ENCODE measurements at regions not wholly inside any gene's neighbourhood (a gene's known extent, or its start where the extent isn't known, plus 50 kb on each side); places are given as distances from the start of the nearest gene placed in this dataset.

DNA sequence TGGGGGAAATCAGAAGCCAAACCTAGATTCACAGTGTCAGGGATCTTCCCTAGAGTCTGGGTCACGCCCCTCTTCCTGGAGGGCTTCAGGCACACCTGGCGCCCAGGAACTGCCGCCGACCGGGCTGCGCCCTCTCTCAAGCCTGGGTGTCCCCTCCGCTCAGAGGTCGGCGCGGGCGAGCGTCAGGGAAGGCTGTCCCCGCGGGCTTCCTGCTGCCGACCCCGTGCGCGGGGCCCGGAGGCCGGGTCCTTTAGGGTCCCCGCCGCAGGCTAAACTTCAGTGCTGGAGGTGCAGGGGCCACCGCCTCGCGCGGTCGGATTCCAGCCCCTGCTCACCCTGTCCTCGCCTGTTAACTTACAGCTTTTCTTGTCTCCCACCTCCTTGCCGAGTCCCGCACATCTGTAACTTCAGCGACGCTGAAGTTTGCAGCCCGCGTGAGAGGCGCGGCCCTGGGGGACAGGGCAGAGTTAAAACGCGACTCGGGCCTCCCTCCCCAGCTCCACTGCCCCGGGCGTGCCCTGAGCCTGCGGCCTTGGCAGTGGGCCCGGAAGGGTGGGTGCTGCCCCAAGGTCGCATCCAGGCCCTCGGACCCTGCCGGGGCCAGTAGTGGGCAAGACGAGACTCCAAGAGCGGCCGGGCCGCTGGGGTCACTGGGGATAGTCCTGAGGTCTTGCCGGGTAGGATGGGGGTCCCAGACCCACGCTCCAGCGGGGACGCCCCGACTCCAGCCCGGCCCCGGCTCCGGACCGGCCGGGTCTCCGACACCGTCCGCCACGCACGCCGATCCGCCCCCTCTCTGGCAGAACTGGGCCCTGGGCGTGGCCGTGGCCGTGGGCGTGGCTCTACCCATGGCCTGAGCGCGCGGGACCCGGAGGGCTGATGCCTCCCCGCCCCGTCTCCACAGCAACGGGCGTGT is 95.6 kb upstream of the ZNF98 start:
- TF ChIP-seq POLR2AphosphoS5 (IDR thresholded peaks at IDR 0.05; ENCODE audit: low read depth) = no peak
- TF ChIP-seq, protein P1, sequence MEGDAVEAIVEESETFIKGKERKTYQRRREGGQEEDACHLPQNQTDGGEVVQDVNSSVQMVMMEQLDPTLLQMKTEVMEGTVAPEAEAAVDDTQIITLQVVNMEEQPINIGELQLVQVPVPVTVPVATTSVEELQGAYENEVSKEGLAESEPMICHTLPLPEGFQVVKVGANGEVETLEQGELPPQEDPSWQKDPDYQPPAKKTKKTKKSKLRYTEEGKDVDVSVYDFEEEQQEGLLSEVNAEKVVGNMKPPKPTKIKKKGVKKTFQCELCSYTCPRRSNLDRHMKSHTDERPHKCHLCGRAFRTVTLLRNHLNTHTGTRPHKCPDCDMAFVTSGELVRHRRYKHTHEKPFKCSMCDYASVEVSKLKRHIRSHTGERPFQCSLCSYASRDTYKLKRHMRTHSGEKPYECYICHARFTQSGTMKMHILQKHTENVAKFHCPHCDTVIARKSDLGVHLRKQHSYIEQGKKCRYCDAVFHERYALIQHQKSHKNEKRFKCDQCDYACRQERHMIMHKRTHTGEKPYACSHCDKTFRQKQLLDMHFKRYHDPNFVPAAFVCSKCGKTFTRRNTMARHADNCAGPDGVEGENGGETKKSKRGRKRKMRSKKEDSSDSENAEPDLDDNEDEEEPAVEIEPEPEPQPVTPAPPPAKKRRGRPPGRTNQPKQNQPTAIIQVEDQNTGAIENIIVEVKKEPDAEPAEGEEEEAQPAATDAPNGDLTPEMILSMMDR (IDR thresholded peaks at IDR 0.05; ENCODE audit: insufficient read depth, low read length) = no peak
- no peak for TF ChIP-seq GABPA (IDR thresholded peaks at IDR 0.05; ENCODE audit: low read depth)
- TF ChIP-seq, protein P2, sequence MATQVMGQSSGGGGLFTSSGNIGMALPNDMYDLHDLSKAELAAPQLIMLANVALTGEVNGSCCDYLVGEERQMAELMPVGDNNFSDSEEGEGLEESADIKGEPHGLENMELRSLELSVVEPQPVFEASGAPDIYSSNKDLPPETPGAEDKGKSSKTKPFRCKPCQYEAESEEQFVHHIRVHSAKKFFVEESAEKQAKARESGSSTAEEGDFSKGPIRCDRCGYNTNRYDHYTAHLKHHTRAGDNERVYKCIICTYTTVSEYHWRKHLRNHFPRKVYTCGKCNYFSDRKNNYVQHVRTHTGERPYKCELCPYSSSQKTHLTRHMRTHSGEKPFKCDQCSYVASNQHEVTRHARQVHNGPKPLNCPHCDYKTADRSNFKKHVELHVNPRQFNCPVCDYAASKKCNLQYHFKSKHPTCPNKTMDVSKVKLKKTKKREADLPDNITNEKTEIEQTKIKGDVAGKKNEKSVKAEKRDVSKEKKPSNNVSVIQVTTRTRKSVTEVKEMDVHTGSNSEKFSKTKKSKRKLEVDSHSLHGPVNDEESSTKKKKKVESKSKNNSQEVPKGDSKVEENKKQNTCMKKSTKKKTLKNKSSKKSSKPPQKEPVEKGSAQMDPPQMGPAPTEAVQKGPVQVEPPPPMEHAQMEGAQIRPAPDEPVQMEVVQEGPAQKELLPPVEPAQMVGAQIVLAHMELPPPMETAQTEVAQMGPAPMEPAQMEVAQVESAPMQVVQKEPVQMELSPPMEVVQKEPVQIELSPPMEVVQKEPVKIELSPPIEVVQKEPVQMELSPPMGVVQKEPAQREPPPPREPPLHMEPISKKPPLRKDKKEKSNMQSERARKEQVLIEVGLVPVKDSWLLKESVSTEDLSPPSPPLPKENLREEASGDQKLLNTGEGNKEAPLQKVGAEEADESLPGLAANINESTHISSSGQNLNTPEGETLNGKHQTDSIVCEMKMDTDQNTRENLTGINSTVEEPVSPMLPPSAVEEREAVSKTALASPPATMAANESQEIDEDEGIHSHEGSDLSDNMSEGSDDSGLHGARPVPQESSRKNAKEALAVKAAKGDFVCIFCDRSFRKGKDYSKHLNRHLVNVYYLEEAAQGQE (IDR thresholded peaks at IDR 0.05; ENCODE audit: insufficient replicate concordance, low read depth) = no peak
- no peak for TF ChIP-seq SPI1 (IDR thresholded peaks at IDR 0.05; ENCODE audit: borderline replicate concordance, low read depth)
- Histone ChIP-seq H3K27me3 (ENCODE audit: insufficient read depth, poor library complexity, severe bottlenecking) (no peaks in the 10 kb centered on the region), H3K27ac (replicated peaks) (no peak overlapping the region), H3K4me3 (replicated peaks; ENCODE audit: insufficient read depth, low read length) (no peak overlapping the region)
- DNase-seq (ENCODE audit: low read depth in 1 of 2, low spot score in 1 of 2) = no peak

DNA sequence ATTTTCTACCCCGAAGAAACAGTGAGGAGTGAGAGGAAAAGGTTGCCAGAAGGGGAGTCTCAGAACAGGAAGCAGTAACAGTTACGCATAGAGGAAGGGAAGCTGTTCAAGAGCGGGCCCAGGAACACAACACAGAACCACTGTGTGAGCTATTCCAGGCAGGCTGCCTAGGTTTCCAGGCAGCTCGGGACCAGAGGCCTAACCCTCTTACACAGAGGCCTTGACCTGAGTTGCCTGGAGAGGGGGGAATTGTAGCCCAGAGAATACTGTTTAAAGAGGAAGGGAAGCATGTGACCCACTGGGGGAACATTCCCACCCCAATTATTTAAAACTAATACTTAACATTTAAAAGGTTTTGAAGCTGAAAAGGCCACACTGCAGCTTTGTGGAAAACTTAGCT is 93.3 kb upstream of the ZNF98 start:
- Histone ChIP-seq H3K4me3 (replicated peaks; ENCODE audit: insufficient read depth, low read length) (no peak overlapping the region), H3K27ac (replicated peaks) (no peak overlapping the region), H3K27me3 (ENCODE audit: insufficient read depth, poor library complexity, severe bottlenecking) (no peaks in the 10 kb centered on the region)
- no peak for DNase-seq (ENCODE audit: low read depth in 1 of 2, low spot score in 1 of 2)
- TF ChIP-seq POLR2AphosphoS5 (IDR thresholded peaks at IDR 0.05; ENCODE audit: low read depth) (no peak), GABPA (IDR thresholded peaks at IDR 0.05; ENCODE audit: low read depth) (no peak), SPI1 (IDR thresholded peaks at IDR 0.05; ENCODE audit: borderline replicate concordance, low read depth) (no peak)
- TF ChIP-seq, protein P1 (IDR thresholded peaks at IDR 0.05; ENCODE audit: insufficient read depth, low read length) = no peak
- TF ChIP-seq, protein P2 (IDR thresholded peaks at IDR 0.05; ENCODE audit: insufficient replicate concordance, low read depth) = no peak

DNA sequence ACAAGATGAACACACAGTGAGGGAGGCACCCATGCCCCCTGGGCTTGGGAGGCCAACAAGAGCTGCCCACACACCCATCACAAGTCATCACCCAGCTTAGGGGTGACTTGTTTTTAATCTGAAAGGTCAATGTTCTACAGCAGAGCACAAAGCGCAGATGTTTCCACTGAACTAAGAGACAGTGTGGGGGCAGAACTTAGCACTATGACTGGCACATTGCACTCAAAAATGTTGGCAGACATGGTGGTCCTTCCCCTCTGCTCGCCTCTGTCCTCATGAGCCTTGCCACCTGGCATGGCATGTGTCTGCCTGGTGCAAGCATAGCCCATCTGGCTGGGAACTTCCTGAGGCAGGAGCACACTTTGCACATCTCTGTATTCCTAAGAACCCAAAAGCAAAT is 81.4 kb upstream of the ZNF98 start:
- no peaks in the 10 kb centered on the region for H3K27me3 ChIP-seq (ENCODE audit: insufficient read depth, poor library complexity, severe bottlenecking)
- no peak for TF ChIP-seq POLR2AphosphoS5 (IDR thresholded peaks at IDR 0.05; ENCODE audit: low read depth)
- TF ChIP-seq, protein P2 (IDR thresholded peaks at IDR 0.05; ENCODE audit: insufficient replicate concordance, low read depth) = no peak
- TF ChIP-seq, protein P1 (IDR thresholded peaks at IDR 0.05; ENCODE audit: insufficient read depth, low read length) = no peak
- no peak for TF ChIP-seq GABPA (IDR thresholded peaks at IDR 0.05; ENCODE audit: low read depth)
- no peak for TF ChIP-seq SPI1 (IDR thresholded peaks at IDR 0.05; ENCODE audit: borderline replicate concordance, low read depth)
- no peak overlapping the region for H3K27ac ChIP-seq (replicated peaks)
- no peak for DNase-seq (ENCODE audit: low read depth in 1 of 2, low spot score in 1 of 2)
- H3K4me3 ChIP-seq (replicated peaks; ENCODE audit: insufficient read depth, low read length) = no peak overlapping the region
